Urinary bladder (tissue), 3 donors: ENCODE measurements at regions not wholly inside any gene's neighbourhood (a gene's known extent, or its start where the extent isn't known, plus 50 kb on each side); places are given as distances from the start of the nearest gene placed in this dataset.
A peak's percentile ranks its signal among the peaks of the same experiment; 100 is the strongest.

Source experiments
- DNase-seq: peaks from one replicate; pipeline ENCODE4 v3.0.0-alpha.2; 2015; ENCODE audit errors: extremely low spot score
- H3K27ac ChIP-seq: one replicate; pipeline ENCODE4 v1.5.1; 2013; ENCODE audit warnings: low read depth, mild to moderate bottlenecking, moderate library complexity
- H3K36me3 ChIP-seq: one replicate; pipeline ENCODE4 v1.6.1; 2013; ENCODE audit warnings: mild to moderate bottlenecking, moderate library complexity; ENCODE audit not compliant: insufficient read depth
- H3K4me1 ChIP-seq: one replicate; pipeline ENCODE4 v1.6.1; 2013; ENCODE audit warnings: mild to moderate bottlenecking, moderate library complexity; ENCODE audit not compliant: insufficient read depth
- H3K4me3 ChIP-seq: one replicate; pipeline ENCODE4 v1.5.1; 2013; ENCODE audit warnings: low read depth, low read length
- WGBS: extraction: QIAGEN DNeasy Blood & Tissue Kit; methylation state at CpG from one replicate; pipeline ENCODE4 v1.1.7; 2013; 5-methylcytosine and 5-hydroxymethylcytosine counted together
- donor health status: healthy with polysubstance abuse.
- donor health status: healthy.

DNA sequence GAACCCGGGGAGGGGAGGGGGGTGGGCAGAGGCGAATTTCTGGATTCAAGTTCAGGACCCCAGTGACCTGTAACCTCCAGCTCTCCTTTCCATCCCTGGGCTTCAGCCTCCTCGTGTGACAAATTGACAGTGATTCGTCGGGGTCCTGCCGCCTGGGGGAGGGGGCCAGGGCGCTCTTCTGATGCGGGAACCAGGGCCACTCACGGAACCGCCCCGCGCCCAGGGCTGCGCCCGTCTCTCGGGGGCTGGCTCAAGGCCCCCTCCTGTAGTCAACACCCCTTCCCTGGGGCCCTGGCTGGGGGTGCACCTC, 92.8 kb upstream of the ANO1 start:
- no peaks in the 10 kb centered on the region for H3K36me3 ChIP-seq
- peaks cover 1% of the 10 kb centered on the region for H3K4me1 ChIP-seq
- WGBS, result 7% methylated on average over 15 of the region's 15 CpGs
- no peak for DNase-seq
- no peak overlapping the region for H3K27ac ChIP-seq
- peak overlapping the region; percentile 25 for H3K4me3 ChIP-seq

DNA sequence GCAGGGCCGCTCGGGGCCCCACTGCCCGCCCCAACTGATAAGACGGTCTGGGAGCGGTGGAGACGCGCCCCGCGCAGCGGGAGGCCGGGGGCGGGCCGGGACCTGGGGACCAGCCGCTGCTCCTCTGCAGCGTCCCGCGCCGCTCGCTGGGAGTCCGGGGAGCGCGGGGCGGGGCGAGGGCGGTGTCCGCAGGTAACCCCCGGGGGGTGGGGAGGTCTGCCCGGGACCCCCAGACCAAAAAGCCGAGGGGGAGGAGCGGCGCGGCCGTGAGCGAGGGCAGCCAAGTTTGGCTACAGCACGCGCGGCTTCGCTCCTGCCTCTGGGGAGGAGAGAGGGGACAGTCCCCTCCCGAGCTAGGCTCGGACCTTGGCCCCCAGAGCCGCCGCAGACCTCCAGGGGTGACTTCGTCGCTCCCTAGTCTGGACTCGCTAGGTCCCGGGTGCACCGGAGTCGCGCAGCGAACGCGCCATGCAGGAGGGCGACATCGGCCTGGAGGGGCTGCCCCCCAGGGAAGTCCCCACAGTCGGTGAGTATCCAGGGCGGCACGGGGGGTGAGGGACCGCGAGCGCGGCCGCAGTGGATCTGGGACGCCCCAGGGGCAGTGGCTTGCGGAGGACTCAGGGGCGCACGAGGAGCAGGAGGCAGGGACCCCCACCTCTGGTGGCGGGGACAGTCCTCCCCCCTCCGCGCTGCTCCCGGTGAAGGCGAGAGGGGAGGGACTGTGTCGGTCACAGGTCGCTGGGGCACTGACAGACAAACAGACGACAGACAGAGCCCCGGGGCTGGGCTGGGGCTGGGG, 92.3 kb upstream of the ANO1 start:
- 1% methylated on average over 74 of the region's 75 CpGs for WGBS
- H3K4me3 ChIP-seq, result peak overlapping the region; percentile 25
- no peaks in the 10 kb centered on the region for H3K36me3 ChIP-seq
- peaks cover 1% of the 10 kb centered on the region for H3K4me1 ChIP-seq
- no peak for DNase-seq
- no peak overlapping the region for H3K27ac ChIP-seq

DNA sequence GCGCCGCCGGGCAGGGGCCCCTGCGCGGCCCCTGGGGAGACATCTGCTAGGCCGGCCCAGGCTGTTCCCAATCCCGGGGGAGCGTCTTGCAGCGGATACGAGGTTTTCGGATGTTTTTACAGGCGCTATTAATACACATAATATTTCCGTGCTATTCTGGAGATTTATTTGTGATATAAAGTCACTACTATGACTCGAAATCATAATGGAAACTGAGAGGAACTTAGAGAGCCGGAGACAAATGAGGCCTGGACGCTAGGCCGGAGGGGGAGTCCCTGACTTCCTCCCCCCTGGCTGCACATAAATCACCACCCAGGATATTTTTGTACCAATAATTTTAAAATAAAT, 91.7 kb upstream of the ANO1 start:
- no peaks in the 10 kb centered on the region for H3K36me3 ChIP-seq
- peaks cover 1% of the 10 kb centered on the region for H3K4me1 ChIP-seq
- no peak overlapping the region for H3K27ac ChIP-seq
- H3K4me3 ChIP-seq, result peak overlapping the region; percentile 25
- DNase-seq, result no peak
- 22% methylated on average over 17 of the region's 17 CpGs for whole genome bisulfite sequencing

DNA sequence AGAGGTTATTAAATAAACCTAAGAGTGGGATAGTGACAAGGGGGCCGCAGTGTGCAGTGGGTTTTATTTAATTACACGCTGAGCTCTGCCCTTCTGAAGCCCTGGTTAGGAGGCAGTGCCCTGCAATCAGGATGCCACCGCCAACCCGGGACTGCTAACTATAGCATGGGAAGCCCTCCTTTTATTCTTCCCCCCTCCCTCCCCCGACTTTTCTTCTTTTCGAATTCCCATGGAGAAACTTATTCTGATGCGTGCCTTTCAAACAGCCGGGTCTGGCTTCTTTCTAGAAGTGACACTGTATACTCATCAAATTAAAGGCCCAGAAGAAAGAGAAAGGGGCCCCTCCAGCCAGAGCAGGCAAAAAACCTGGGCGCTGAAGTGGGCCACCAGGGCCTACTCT, 91.3 kb upstream of the ANO1 start:
- WGBS, result 69% methylated on average over 9 of the region's 9 CpGs
- Histone ChIP-seq H3K4me3 (no peak overlapping the region), H3K27ac (no peak overlapping the region), H3K4me1 (peaks cover 1% of the 10 kb centered on the region), H3K36me3 (no peaks in the 10 kb centered on the region)
- no peak for DNase-seq

DNA sequence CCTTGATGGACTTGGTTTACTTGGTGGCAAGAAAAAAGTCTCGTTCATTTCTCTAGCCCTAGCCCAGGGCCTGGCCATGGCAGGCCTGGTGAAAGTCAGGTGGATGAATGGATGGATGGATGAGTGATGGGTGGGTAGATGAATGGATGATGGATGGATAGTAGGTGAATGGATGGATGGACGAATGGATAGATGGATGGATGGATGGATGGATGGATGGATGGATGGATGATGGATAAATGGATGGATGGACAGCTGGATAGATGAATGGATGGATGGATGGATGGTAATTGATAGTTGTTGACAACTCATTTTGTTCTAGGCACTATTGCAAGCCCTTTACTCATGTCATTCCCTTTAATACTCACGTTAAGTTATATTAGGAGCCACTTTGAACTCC, 86.1 kb upstream of the ANO1 start:
- H3K4me1 ChIP-seq, result no peaks in the 10 kb centered on the region
- no peaks in the 10 kb centered on the region for H3K36me3 ChIP-seq
- no peak overlapping the region for H3K4me3 ChIP-seq
- DNase-seq, result no peak
- H3K27ac ChIP-seq, result no peak overlapping the region
- WGBS, result 88% methylated on average over 3 of the region's 3 CpGs

DNA sequence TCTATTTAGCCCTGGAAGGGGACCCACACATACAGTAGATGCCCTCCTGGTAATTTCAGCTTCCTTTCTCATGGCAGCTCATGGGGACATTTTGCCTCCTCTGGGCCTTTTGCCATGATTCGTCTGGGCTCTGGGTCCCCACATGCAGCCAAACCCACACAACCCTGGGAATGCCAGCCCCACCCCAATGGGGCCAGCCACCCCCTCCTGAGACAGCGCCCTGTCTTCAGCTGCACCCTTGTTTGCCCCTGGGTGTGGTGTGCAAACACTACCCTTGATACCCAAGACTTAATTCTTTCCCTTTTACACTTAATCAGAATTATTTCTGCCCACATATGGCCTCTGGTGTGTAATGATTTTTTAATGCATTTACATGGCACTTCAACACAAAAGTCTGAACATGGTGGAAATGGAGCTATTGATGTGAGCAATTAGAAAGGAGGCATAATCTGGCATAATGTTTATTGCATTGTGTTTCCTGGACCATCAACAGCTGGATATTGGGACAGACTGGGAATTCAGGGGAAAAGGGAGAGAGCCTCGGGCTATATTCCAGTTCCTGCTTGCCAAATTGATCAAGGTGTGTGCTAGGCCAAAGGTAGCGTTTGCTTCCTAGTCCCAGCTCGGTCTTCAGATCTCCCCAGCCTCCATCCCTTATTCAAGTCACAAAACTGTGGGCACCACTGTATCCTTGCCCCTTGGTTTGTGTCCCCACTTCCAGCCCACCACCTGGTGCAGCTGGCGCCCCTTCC, 85.0 kb upstream of the ANO1 start:
- H3K4me1 ChIP-seq, result no peaks in the 10 kb centered on the region
- peak overlapping the region; percentile 35 for H3K27ac ChIP-seq
- H3K4me3 ChIP-seq, result no peak overlapping the region
- no peaks in the 10 kb centered on the region for H3K36me3 ChIP-seq
- DNase-seq, result no peak
- WGBS, result 87% methylated on average over 6 of the region's 6 CpGs

DNA sequence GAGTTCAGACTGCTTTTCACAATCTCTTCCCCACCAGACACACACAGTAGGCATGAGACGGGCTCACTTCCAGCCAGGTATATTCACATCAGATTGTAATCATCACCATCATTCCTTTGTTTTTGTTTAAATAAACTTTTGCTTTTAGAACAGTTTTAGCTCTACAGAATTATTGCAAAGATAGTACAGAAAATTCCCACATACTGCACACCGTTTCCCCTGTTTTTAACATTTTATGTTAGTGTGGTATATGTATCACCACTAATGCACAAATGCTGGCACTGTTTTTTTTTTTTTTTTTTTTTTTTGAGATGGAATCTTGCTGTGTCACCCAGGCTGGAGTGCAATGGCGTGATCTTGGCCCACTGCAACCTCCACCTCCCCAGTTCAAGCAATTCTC, 83.3 kb upstream of the ANO1 start:
- Histone ChIP-seq H3K4me3 (no peak overlapping the region), H3K27ac (no peak overlapping the region), H3K36me3 (no peaks in the 10 kb centered on the region), H3K4me1 (no peaks in the 10 kb centered on the region)
- WGBS, result 76% methylated on average over 3 of the region's 3 CpGs
- no peak for DNase-seq

DNA sequence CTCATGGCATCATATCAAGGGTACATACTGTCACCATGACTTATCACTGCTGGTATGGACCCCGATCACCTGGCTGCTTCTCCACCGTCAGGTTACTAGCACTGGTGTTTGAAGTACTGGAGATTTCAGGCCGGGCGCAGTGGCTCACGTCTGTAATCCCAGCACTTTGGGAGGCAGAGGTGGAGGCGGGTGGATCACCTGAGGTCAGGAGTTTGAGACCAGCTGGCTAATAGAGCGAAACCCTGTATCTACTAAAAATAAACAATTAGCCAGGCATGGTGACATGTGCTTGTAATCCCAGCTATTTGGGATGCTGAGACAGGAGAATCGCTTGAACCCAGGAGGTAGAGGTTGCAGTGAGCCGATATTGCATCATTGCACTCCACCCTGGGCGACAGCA, 82.4 kb upstream of the ANO1 start:
- 90% methylated on average over 10 of the region's 10 CpGs for WGBS
- Histone ChIP-seq H3K36me3 (no peaks in the 10 kb centered on the region), H3K4me3 (no peak overlapping the region), H3K27ac (no peak overlapping the region), H3K4me1 (no peaks in the 10 kb centered on the region)
- no peak for DNase-seq

DNA sequence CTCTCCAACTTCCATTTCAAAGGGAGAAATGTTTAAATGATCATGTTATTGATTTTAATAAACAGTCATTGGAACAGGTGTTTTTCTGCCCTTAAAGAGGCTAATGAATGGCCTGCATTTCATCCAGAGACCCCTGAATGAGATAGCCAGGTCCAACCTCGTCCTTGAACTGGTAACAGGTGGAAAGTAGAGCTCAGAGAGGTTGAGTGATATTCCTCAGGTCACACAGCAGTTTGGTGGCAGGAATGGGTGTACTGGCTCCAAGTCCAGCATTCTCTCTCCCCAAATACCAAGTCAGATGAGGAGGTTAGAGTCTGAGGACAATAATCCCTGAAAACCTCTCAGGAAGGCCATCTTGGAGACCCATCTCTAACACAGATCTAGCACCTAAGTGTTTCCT, 81.7 kb upstream of the ANO1 start:
- DNase-seq, result no peak
- H3K4me1 ChIP-seq, result no peaks in the 10 kb centered on the region
- no peaks in the 10 kb centered on the region for H3K36me3 ChIP-seq
- no peak overlapping the region for H3K27ac ChIP-seq
- H3K4me3 ChIP-seq, result no peak overlapping the region
- 86% methylated on average over 1 of the region's 1 CpG for WGBS

DNA sequence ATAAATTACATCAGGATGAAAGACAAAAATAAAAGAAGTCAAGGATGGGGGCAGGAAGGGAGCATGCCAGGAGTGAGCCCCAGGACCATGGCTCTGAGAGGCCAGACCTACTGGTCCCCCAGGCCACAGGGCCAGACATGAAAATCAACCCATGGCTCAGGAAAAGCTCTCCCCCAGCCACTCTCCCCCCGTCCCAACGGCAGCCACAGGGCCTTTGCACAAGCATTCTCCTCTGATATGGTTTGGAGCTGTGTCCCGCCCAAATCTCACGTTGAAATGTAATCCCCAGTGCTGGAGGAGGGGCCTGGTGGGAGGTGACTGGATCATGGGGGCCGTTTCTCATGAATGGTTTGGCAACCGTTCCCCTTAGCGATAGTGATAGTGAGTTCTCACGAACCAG, 80.8 kb upstream of the ANO1 start:
- H3K27ac ChIP-seq, result no peak overlapping the region
- no peak for DNase-seq
- H3K4me1 ChIP-seq, result no peaks in the 10 kb centered on the region
- no peaks in the 10 kb centered on the region for H3K36me3 ChIP-seq
- 73% methylated on average over 8 of the region's 8 CpGs for WGBS
- no peak overlapping the region for H3K4me3 ChIP-seq

DNA sequence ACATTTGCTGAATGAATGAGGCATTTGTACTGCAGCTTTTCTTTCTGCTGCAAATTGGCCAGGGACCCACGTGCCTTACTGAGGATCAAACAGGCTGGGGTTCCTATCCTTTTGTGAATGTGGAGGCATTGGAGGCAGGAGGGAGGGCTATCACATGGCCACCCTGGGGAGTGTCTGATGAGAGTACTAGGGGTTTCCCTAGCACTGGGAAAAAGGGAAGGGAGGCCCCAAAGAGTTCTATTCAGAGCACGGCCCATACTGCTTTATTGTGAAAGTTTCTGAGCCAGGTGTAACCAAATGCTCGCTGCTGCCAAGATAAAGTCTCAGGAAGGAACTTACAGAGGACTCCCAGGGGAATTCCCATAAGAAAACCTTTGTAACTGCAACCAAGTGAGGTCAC, 78.4 kb upstream of the ANO1 start:
- no peak overlapping the region for H3K27ac ChIP-seq
- 57% methylated on average over 3 of the region's 3 CpGs for whole genome bisulfite sequencing
- H3K36me3 ChIP-seq, result no peaks in the 10 kb centered on the region
- no peak for DNase-seq
- H3K4me1 ChIP-seq, result no peaks in the 10 kb centered on the region
- no peak overlapping the region for H3K4me3 ChIP-seq

DNA sequence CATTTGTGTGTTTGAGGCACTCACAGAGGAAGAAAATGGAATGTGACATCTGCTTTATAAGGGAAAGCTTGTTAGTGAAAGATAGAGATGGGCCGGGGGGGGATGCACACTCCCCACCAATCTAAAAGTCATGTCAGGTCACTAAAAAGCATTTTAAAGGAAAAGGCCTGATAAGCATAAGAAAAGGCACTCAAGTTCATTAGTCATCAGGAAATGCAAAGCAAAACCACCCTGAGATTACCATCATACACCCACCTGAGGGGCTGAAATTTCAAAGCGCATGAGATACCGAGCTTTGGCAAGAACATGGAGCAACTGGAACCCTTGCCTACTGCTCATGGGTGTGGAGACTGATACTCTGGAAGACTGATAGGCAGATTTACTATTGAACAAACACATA, 77.9 kb upstream of the ANO1 start:
- WGBS, result 62% methylated on average over 3 of the region's 3 CpGs
- no peak overlapping the region for H3K27ac ChIP-seq
- DNase-seq, result no peak

DNA sequence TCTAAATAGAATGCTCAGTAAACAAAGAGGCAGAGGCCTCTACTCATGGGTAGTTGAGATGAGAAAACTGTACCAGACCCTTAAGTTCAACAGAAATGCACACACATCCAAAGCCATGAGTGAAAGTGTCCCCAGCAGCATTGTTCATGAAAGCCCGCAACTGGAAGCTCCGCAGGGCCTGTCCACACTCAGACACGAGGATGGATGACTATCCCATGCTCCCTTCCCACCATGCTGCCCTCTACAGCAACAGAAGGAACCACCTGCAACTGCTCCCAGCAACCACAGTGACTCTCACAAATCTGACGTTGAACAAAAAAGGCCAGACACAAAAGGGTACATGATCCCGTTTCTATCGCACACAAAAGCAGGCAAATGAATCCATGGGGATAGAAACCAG, 76.9 kb upstream of the ANO1 start:
- Histone ChIP-seq H3K36me3 (no peaks in the 10 kb centered on the region), H3K4me1 (no peaks in the 10 kb centered on the region), H3K4me3 (no peak overlapping the region), H3K27ac (no peak overlapping the region)
- 90% methylated on average over 6 of the region's 6 CpGs for WGBS
- no peak for DNase-seq

More for the DNA sequence above, 77.9 kb upstream of the ANO1 start:
- H3K4me1 ChIP-seq, result no peaks in the 10 kb centered on the region
- no peak overlapping the region for H3K4me3 ChIP-seq
- H3K36me3 ChIP-seq, result no peaks in the 10 kb centered on the region

DNA sequence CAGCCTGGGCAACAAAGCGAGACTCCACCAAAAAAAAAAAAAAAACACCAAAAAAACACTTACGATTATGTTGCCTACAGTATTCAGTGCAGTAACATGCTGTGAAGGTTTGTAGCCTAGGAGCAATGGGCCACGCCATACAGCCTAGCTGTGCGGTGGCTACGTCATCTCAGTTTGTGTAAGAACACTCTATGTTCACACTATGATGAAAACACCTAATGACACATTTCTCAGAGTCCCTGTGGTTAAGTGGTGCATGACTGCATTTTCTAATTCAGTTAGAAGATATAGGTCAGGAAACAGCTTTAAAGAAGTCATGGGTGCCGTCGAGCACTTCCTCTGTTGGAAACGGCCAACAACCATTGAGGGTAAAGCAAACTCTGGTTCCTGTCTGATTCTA, 75.7 kb upstream of the ANO1 start:
- Histone ChIP-seq H3K4me3 (no peak overlapping the region), H3K27ac (no peak overlapping the region), H3K36me3 (no peaks in the 10 kb centered on the region), H3K4me1 (no peaks in the 10 kb centered on the region)
- no peak for DNase-seq
- WGBS, result 83% methylated on average over 8 of the region's 8 CpGs
